Liver (tissue), 8 donors: ENCODE measurements at regions not wholly inside any gene's neighbourhood (a gene's known extent, or its start where the extent isn't known, plus 50 kb on each side); places are given as distances from the start of the nearest gene placed in this dataset.

Experiments used
- DNase-seq: peaks from one replicate; pipeline ENCODE4 v3.0.0-alpha.2; 2017; ENCODE audit warnings: low spot score
- H3K27ac ChIP-seq, 2 donors: one replicate each; pipeline ENCODE4 v1.7.0; 2013; ENCODE audit warnings: inconsistent platforms in 2 of 2, low read length in 2 of 2, control low read depth in 1 of 2, low read depth in 1 of 2, mild to moderate bottlenecking in 1 of 2
- H3K27me3 ChIP-seq, 4 donors: one replicate each; pipeline versions ENCODE4 v1.6.1 to v1.7.0; 2013; ENCODE audit warnings: low read length in 3 of 4, inconsistent platforms in 1 of 4, mild to moderate bottlenecking in 1 of 4, moderate library complexity in 1 of 4; ENCODE audit not compliant: control insufficient read depth in 4 of 4, insufficient read depth in 4 of 4
- H3K36me3 ChIP-seq, 4 donors: one replicate each; pipeline versions ENCODE4 v1.6.1 to v1.7.0; 2013; ENCODE audit warnings: low read length in 3 of 4, mild to moderate bottlenecking in 3 of 4, low read depth in 1 of 4, moderate library complexity in 1 of 4; ENCODE audit not compliant: control insufficient read depth in 4 of 4, insufficient read depth in 3 of 4
- H3K4me1 ChIP-seq, 4 donors: one replicate each; pipeline versions ENCODE4 v1.6.1 to v1.7.0; 2013; ENCODE audit warnings: low read length in 3 of 4, mild to moderate bottlenecking in 3 of 4, moderate library complexity in 1 of 4; ENCODE audit not compliant: control insufficient read depth in 4 of 4, insufficient read depth in 4 of 4
- H3K4me3 ChIP-seq, 3 donors: one replicate each; pipeline versions ENCODE4 v1.6.1 to v1.7.0; 2013; ENCODE audit warnings: low read length in 3 of 3, control low read depth in 1 of 3, low read depth in 1 of 3, mild to moderate bottlenecking in 1 of 3
- H3K9ac ChIP-seq, 2 donors: one replicate each; pipeline ENCODE4 v1.7.0; 2013; ENCODE audit warnings: low read length in 2 of 2, mild to moderate bottlenecking in 2 of 2, moderate library complexity in 2 of 2, control low read depth in 1 of 2, low read depth in 1 of 2
- H3K9me3 ChIP-seq, 4 donors: one replicate each; pipeline versions ENCODE4 v1.6.1 to v1.7.0; 2013; ENCODE audit warnings: low read length in 3 of 4; ENCODE audit not compliant: control insufficient read depth in 4 of 4
- FOXA2 ChIP-seq: IDR thresholded peaks from 2 replicates; pipeline ENCODE4 v1.6.1; 2016; ENCODE audit warnings: antibody characterized with exemption
- JUND ChIP-seq, 2 donors: IDR thresholded peaks; 2 replicates each; pipeline ENCODE4 v1.6.1; 2016; ENCODE audit warnings: antibody characterized with exemption in 2 of 2
- NR2F2 ChIP-seq: IDR thresholded peaks from 2 replicates; pipeline ENCODE4 v1.6.1; 2016; ENCODE audit warnings: antibody characterized with exemption
- RAD21 ChIP-seq, 2 donors: IDR thresholded peaks; 2 replicates each; pipeline ENCODE4 v1.6.1; 2016; ENCODE audit warnings: antibody characterized with exemption in 2 of 2, mild to moderate bottlenecking in 2 of 2
- SP1 ChIP-seq: IDR thresholded peaks from 2 replicates; pipeline ENCODE4 v1.6.1; 2018; ENCODE audit warnings: antibody characterized with exemption, mild to moderate bottlenecking
- YY1 ChIP-seq: IDR thresholded peaks from 2 replicates; pipeline ENCODE4 v1.6.1; 2016; ENCODE audit warnings: antibody characterized with exemption, mild to moderate bottlenecking
- WGBS: extraction: QIAGEN DNeasy Blood & Tissue Kit; methylation state at CpG from one replicate; pipeline ENCODE4 v1.1.7; 2013; 5-methylcytosine and 5-hydroxymethylcytosine counted together
- TF ChIP-seq, protein P1 (sequence below): fragments of 150-350 bp; IDR thresholded peaks from 2 replicates; pipeline ENCODE4 v1.5.1; 2017; ENCODE audit warnings: improper control_type of control experiment, low read depth, low read length; ENCODE audit not compliant: missing input control
- TF ChIP-seq, protein P2 (sequence below): IDR thresholded peaks from 2 replicates; pipeline ENCODE4 v1.6.1; 2016; ENCODE audit warnings: antibody characterized with exemption, mild to moderate bottlenecking
- TF ChIP-seq, protein P3 (sequence below): IDR thresholded peaks from 2 replicates; pipeline ENCODE4 v1.6.1; 2016; ENCODE audit warnings: antibody characterized with exemption
- donor health status: healthy.
- donor health status: healthy.
- donor health status: healthy.
- donor health status: healthy.
- donor health status: healthy.

DNA sequence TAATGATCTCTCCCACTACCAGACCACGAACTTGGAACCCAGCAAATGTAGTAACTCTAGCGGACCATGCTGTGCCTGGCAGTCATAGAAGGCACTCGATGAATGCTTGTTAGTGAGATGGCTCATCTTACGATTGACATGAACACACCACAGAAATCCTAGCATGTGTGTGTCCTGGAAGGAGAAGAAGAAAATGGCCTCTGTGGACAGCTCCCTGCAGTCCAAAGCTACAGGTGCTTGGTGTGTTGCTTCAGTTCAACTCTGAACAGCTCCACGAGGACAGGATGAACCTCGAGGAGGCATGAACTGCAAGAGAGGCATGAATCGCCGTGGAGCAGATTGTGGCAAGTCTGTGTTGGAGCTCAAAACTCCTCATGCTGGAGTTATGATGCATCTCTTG, 93.5 kb downstream of the KLF6 start (continued):
- TF ChIP-seq, protein P1, sequence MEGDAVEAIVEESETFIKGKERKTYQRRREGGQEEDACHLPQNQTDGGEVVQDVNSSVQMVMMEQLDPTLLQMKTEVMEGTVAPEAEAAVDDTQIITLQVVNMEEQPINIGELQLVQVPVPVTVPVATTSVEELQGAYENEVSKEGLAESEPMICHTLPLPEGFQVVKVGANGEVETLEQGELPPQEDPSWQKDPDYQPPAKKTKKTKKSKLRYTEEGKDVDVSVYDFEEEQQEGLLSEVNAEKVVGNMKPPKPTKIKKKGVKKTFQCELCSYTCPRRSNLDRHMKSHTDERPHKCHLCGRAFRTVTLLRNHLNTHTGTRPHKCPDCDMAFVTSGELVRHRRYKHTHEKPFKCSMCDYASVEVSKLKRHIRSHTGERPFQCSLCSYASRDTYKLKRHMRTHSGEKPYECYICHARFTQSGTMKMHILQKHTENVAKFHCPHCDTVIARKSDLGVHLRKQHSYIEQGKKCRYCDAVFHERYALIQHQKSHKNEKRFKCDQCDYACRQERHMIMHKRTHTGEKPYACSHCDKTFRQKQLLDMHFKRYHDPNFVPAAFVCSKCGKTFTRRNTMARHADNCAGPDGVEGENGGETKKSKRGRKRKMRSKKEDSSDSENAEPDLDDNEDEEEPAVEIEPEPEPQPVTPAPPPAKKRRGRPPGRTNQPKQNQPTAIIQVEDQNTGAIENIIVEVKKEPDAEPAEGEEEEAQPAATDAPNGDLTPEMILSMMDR, result no peak

DNA sequence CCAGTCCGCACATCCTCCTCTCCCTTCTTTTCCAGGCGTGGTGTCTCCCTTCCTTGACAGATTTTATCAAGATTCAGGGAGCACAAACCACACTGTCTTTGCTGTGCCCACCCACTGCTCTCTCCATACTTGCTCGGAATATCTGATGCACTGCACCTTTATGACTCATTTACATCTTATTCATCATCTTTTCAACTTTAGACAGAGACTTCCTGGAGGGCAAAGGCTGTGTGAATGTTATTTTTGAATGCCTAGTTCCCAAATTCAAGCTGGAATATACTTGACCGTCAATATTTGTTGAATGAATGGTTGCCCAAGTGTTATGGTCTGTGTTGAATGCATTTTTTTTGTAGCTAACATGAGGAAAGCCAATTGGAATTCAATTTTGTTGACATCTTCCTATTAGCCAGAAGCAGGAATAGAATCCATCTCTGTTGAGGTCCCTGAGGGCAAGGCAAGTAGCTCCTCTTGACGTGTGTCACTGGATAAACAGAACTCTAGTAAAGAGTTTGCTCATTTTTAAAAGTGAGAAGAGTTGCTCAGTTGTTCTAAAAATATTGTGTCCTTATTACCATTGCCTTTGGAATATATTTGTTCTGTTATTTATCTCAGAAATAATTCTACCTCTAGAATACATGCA, 95.0 kb downstream of the KLF6 start:
- WGBS, result 93% methylated on average over 5 of the region's 5 CpGs
- Histone ChIP-seq H3K27ac (no peak overlapping the region), H3K36me3 (no peaks in the 10 kb centered on the region), H3K9me3 (no peaks in the 10 kb centered on the region), H3K4me3 (no peak overlapping the region), H3K4me1 (no peaks in the 10 kb centered on the region), H3K27me3 (no peaks in the 10 kb centered on the region), H3K9ac (no peak overlapping the region)
- TF ChIP-seq, protein P2, sequence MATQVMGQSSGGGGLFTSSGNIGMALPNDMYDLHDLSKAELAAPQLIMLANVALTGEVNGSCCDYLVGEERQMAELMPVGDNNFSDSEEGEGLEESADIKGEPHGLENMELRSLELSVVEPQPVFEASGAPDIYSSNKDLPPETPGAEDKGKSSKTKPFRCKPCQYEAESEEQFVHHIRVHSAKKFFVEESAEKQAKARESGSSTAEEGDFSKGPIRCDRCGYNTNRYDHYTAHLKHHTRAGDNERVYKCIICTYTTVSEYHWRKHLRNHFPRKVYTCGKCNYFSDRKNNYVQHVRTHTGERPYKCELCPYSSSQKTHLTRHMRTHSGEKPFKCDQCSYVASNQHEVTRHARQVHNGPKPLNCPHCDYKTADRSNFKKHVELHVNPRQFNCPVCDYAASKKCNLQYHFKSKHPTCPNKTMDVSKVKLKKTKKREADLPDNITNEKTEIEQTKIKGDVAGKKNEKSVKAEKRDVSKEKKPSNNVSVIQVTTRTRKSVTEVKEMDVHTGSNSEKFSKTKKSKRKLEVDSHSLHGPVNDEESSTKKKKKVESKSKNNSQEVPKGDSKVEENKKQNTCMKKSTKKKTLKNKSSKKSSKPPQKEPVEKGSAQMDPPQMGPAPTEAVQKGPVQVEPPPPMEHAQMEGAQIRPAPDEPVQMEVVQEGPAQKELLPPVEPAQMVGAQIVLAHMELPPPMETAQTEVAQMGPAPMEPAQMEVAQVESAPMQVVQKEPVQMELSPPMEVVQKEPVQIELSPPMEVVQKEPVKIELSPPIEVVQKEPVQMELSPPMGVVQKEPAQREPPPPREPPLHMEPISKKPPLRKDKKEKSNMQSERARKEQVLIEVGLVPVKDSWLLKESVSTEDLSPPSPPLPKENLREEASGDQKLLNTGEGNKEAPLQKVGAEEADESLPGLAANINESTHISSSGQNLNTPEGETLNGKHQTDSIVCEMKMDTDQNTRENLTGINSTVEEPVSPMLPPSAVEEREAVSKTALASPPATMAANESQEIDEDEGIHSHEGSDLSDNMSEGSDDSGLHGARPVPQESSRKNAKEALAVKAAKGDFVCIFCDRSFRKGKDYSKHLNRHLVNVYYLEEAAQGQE, result no peak
- no peak for TF ChIP-seq FOXA2
- no peak for TF ChIP-seq NR2F2
- TF ChIP-seq YY1, result no peak
- no peak for TF ChIP-seq SP1
- TF ChIP-seq, protein P1, result no peak
- TF ChIP-seq, protein P3, sequence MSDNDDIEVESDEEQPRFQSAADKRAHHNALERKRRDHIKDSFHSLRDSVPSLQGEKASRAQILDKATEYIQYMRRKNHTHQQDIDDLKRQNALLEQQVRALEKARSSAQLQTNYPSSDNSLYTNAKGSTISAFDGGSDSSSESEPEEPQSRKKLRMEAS, result no peak
- no peak for TF ChIP-seq JUND (IDR thresholded peaks at IDR 0.05)
- DNase-seq, result no peak

DNA sequence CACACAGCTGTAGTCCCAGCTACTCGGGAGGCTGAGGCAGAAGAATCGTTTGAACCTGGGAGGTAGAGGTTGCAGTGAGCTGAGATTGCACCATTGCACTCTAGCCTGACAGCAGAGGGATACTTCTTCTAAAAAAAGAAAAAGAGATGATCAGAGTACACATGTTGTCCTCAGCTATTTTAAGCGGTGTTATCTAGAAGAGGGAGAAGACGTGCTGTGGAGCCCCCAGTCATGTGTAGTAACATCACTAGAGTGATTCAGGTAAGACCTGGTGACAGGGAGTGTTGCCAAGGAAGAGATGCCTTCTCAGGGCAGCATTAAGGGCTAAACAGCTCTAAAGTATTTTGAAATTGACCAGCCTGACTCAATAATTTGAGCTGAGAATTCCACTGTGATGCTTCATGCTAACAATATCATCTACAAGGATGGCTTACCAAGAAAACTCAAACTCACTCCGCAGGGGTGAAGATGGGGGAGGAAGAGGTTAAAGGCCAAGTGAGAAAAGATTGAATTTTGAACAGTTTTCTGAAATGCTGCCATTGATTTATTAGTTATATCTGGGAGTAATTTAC, 97.4 kb downstream of the KLF6 start:
- Histone ChIP-seq H3K27ac (no peak overlapping the region), H3K9ac (no peak overlapping the region), H3K36me3 (no peaks in the 10 kb centered on the region), H3K4me3 (no peak overlapping the region), H3K4me1 (no peaks in the 10 kb centered on the region), H3K9me3 (no peaks in the 10 kb centered on the region), H3K27me3 (no peaks in the 10 kb centered on the region)
- no peak for DNase-seq
- WGBS, result 90% methylated on average over 5 of the region's 5 CpGs
- TF ChIP-seq JUND (IDR thresholded peaks at IDR 0.05) (no peak), RAD21 (IDR thresholded peaks at IDR 0.05) (no peak)
- TF ChIP-seq, protein P3, result no peak
